Spleen (tissue), 7 donors: ENCODE measurements at regions not wholly inside any gene's neighbourhood (a gene's known extent, or its start where the extent isn't known, plus 50 kb on each side); places are given as distances from the start of the nearest gene placed in this dataset.

ENCODE experiments used
- CTCF ChIP-seq, 11 experiments: fragments of 200-600 bp in 7 of 11; fragments of 450-650 bp in 4 of 11; sonication (generic) in 4 of 11; IDR thresholded peaks in 8 of 11; conservative IDR thresholded peaks in 3 of 11; 1 replicate in 7 of 11; 2 replicates in 4 of 11; pipeline versions ENCODE4 v1.4.0 to v1.8.0; 2016 to 2021; ENCODE audit warnings: antibody characterized with exemption in 11 of 11, inconsistent platforms in 4 of 11, mild to moderate bottlenecking in 1 of 11
- POLR2A ChIP-seq, 3 donors: fragments of 450-650 bp; IDR thresholded peaks; one replicate each; pipeline ENCODE4 v1.5.1; 2017; ENCODE audit warnings: antibody characterized with exemption in 3 of 3, mild to moderate bottlenecking in 1 of 3
- POLR2AphosphoS5 ChIP-seq, 3 donors: sonication (generic); formaldehyde crosslinking; IDR thresholded peaks; one replicate each; pipeline ENCODE4 v1.5.1; 2017; ENCODE audit warnings: antibody characterized with exemption in 3 of 3
- donor health status: DM: no; HTN: no; CAD: no; lungs with moderate emphysema.
- donor health status: DM: no; HTN: no; CAD: no.
- donor health status: DM: no; HTN: no; CAD: no.

- TF ChIP-seq POLR2A (IDR thresholded peaks at IDR 0.05), result no peak
- TF ChIP-seq CTCF (IDR thresholded peaks at IDR 0.05 in 8 of 11, conservative IDR thresholded peaks at IDR 0.05 in 3 of 11), result no peak
- TF ChIP-seq POLR2AphosphoS5 (IDR thresholded peaks at IDR 0.05), result no peak
These were observed 166.3 kb upstream of the ADCY1 start for GRCh38 chr7:45407730-45408408.
